Activated naive CD8-positive, alpha-beta T cell (primary cell): ENCODE measurements at regions not wholly inside any gene's neighbourhood (a gene's known extent, or its start where the extent isn't known, plus 50 kb on each side); places are given as distances from the start of the nearest gene placed in this dataset.
"Not testable (repeated sequence)": the region's sequence is repeated elsewhere in the genome, so short reads cannot be mapped to it uniquely, and the experiment has no call there.

Experiments
- H3K27ac Mint-ChIP-seq: one replicate; pipeline ENCODE4 v1.8.0; 2021; ENCODE audit warnings: mixed read lengths
- H3K27me3 Mint-ChIP-seq: one replicate; pipeline ENCODE4 v1.8.0; 2021; ENCODE audit warnings: mixed read lengths
- H3K36me3 Mint-ChIP-seq: one replicate; pipeline ENCODE4 v1.8.0; 2021; ENCODE audit warnings: mixed read lengths
- H3K4me1 Mint-ChIP-seq: one replicate; pipeline ENCODE4 v1.8.0; 2021; ENCODE audit warnings: low read depth, mixed read lengths
- H3K4me3 Mint-ChIP-seq: one replicate; pipeline ENCODE4 v1.8.0; 2021; ENCODE audit warnings: mild to moderate bottlenecking, mixed read lengths
- H3K9me3 Mint-ChIP-seq: one replicate; pipeline ENCODE4 v1.8.0; 2021; ENCODE audit warnings: low read depth, mixed read lengths

DNA sequence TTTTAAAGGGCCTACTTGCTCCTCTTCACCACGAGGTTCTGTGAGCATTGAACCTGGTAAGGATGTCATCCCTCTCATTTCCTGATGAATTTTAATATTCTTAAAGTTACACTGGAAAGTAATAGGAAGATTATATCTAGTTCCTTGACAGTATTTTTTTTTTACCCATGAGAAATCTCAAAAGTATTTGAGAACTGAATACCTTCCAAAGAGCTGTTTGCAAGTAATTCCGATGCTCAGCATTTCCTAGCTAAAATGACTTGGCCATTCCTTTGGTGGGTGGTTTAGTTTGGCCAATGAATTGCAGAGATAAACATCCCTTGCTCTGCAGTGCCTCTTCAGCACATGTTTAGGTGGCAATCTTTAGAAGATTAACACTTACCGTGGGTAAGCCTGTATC lies 110.2 kb upstream of the WDR1 start:
- no peaks in the 10 kb centered on the region for H3K27me3 Mint-ChIP-seq
- H3K4me1 Mint-ChIP-seq: peaks cover 5% of the 10 kb centered on the region
- no peak overlapping the region for H3K27ac Mint-ChIP-seq
- no peaks in the 10 kb centered on the region for H3K9me3 Mint-ChIP-seq
- no peak overlapping the region for H3K4me3 Mint-ChIP-seq
- no peaks in the 10 kb centered on the region for H3K36me3 Mint-ChIP-seq

DNA sequence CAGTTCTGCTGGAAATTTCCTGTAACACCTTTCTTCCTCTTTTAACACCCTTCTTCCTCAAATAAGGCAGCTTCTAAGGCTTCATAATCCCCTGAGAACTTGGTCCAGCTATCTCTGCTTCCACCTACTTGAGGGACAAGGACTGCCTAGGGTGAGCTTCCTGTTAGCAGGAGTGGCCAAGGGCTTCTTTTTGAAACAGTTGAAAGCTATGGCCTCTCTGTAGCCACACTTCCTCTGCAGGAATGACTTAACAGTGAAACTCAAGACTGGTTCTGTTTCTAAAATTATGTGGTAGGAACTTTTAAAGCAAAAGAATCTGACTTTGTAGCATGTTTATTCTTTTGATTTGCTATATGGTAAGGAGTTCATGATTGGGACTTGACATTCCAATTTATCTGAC lies 108.5 kb upstream of the WDR1 start:
- Mint-ChIP-seq H3K36me3 (no peaks in the 10 kb centered on the region), H3K4me1 (peaks cover 5% of the 10 kb centered on the region), H3K27me3 (no peaks in the 10 kb centered on the region), H3K4me3 (no peak overlapping the region), H3K27ac (no peak overlapping the region), H3K9me3 (no peaks in the 10 kb centered on the region)

DNA sequence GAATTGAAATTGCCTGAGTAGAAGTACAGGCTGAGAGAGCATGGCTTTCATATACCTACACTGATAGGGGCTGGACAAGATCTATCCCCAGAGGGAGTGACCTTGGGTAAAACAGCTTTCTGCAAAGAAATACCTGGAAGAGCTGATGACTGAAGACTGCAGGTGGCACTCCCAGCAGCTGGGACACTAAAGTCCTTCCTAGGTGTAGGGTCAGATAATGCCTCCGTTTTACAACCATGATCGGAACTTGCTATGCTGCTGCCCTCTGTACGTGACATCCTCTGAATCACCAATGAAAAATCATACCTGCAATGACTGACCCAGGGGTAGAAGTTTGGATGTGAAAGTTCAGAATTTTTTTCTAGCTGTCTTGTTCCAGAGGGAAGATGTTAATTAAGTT lies 107.2 kb upstream of the WDR1 start:
- no peaks in the 10 kb centered on the region for H3K9me3 Mint-ChIP-seq
- H3K4me1 Mint-ChIP-seq: peaks cover 5% of the 10 kb centered on the region
- H3K27me3 Mint-ChIP-seq: no peaks in the 10 kb centered on the region
- H3K36me3 Mint-ChIP-seq: no peaks in the 10 kb centered on the region
- H3K27ac Mint-ChIP-seq: no peak overlapping the region
- no peak overlapping the region for H3K4me3 Mint-ChIP-seq

DNA sequence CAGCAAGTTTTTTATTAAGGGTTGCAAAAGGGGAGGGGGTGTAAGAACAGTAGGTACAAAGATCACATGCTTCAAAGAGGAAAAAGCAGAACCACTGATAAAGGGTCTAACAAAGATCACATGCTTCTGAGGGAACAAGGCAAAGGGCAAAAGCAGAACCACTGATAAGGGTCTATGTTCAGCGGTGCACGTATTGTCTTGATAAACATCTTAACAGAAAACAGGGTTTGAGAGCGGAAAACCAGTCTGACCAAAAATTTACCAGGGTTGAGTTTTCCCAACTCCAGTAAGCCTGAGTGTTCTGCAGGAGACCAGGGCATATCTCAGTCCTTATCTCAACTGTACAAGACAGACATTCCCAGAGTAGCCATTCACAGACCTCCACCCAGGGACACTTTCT lies 96.9 kb upstream of the WDR1 start:
- H3K27ac Mint-ChIP-seq, H3K4me1 Mint-ChIP-seq, H3K27me3 Mint-ChIP-seq, H3K9me3 Mint-ChIP-seq, H3K4me3 Mint-ChIP-seq, H3K36me3 Mint-ChIP-seq: not testable (repeated sequence)

DNA sequence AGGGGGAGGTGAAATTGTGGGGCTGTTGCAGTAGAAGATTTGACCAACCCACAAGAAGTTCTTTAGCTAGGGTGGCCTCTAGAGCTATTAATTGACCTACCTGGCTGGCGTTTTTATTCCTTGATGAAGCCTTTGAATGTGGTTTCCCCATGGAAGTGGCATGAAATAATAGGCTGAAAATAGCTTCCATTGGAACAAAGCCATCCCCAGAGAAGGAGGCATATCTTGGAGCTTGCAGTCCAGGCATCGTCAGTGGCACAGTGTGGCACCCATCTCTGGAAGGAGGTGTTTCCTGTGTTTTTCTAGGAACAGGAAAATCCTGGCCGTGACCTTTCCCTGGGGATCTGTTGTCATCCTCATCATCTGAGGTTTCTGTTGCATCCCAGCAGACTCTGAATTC lies 96.3 kb upstream of the WDR1 start:
- H3K4me1 Mint-ChIP-seq: no peaks in the 10 kb centered on the region
- H3K9me3 Mint-ChIP-seq: no peaks in the 10 kb centered on the region
- H3K36me3 Mint-ChIP-seq: no peaks in the 10 kb centered on the region
- no peak overlapping the region for H3K27ac Mint-ChIP-seq
- H3K27me3 Mint-ChIP-seq: peaks cover 2% of the 10 kb centered on the region
- H3K4me3 Mint-ChIP-seq: no peak overlapping the region

DNA sequence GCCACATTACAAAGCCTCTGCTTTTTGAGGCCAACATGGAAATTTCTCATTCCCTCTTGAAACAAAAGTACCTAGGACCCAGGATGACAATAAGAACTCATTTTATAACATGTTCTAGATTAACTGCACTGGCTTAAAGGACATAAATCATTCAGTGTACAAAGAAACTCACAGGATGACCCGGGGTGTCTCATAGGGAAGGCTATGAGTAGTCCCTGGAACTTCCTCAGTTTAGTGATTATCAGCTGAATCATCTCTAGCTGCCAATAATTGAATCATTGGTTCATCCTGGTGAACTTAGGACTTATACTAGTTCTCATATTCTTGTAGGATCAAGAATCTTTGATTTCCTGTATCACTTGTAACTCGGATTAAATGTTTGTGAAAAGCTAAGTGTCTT lies 95.8 kb upstream of the WDR1 start:
- Mint-ChIP-seq H3K27ac (no peak overlapping the region), H3K36me3 (no peaks in the 10 kb centered on the region), H3K27me3 (peaks cover 2% of the 10 kb centered on the region), H3K9me3 (no peaks in the 10 kb centered on the region), H3K4me3 (no peak overlapping the region), H3K4me1 (no peaks in the 10 kb centered on the region)

DNA sequence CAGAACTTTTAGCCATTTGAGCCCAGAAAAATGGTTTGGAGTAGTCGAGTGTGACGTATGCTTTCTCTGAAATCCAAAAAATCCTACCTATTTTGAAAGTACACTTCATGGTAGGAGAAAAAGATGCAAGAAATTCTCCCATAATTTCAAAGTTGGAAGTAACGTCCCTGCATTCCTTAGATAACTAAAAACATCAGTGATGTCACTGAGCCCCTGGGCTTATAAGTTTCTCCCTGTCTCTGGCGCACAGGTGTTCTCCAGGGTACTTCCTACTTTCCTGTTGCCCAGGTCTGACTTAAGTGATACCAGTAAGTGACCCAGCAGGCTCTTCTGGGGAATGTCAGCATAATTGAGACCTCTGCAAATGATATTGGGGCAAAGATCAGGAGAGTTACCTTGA lies 90.5 kb upstream of the WDR1 start:
- H3K27me3 Mint-ChIP-seq: peaks cover 2% of the 10 kb centered on the region
- no peaks in the 10 kb centered on the region for H3K36me3 Mint-ChIP-seq
- no peak overlapping the region for H3K4me3 Mint-ChIP-seq
- H3K9me3 Mint-ChIP-seq: no peaks in the 10 kb centered on the region
- H3K27ac Mint-ChIP-seq: no peak overlapping the region
- no peaks in the 10 kb centered on the region for H3K4me1 Mint-ChIP-seq

DNA sequence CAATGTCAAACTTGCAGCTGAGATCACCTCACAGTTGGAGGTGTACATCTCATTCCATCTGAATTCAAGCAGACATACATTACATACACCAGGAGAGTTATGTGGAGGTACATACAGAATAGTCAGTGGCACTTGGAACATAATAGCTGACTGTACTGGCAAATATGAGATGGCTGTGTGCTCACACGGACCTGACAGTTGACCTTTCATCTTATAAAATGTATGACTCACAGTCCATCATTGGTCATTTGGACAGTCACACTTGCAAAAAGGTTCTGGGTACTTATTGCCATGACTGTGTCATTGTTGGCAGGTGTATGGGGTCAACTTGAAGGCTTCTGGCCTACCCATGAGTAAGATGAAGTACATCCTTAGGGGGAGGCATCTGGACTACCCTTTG lies 88.6 kb upstream of the WDR1 start:
- no peaks in the 10 kb centered on the region for H3K36me3 Mint-ChIP-seq

DNA sequence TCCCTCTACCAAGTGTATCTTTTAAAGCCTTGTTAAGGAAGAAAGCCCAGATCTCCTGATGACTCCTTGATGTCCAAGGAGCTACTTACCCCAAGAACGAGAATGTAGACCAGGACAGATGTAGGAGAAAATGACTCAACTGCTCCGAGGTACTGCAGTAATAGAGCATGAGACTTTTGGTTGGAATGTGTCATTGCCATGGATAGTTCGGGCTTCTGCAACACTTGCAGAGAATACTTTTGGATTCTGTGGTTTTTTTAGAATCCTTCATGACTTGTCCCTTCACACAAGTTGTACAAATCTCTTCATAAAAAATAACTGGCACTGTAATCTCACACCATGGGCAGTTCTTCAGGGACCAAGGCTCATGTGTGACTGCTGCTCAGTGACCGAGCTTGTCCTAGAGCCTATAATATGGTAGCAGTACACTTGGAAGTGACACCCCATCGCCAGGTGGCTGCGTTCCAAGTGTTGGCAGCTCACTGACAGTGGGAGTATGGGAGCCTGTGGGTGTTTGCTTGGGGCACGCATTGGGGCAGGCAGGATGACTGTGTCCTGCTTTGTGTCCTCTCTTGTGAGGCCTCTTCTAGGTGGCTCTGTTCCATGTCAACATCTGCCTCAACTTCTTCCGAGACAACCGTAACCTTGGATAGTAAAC lies 87.9 kb upstream of the WDR1 start:
- Mint-ChIP-seq H3K27ac (no peak overlapping the region), H3K9me3 (no peaks in the 10 kb centered on the region), H3K27me3 (no peaks in the 10 kb centered on the region), H3K4me3 (no peak overlapping the region), H3K36me3 (no peaks in the 10 kb centered on the region), H3K4me1 (no peaks in the 10 kb centered on the region)

More for the DNA sequence above, 88.6 kb upstream of the WDR1 start:
- Mint-ChIP-seq H3K27me3 (no peaks in the 10 kb centered on the region), H3K4me1 (no peaks in the 10 kb centered on the region), H3K4me3 (no peak overlapping the region), H3K9me3 (no peaks in the 10 kb centered on the region), H3K27ac (no peak overlapping the region)

DNA sequence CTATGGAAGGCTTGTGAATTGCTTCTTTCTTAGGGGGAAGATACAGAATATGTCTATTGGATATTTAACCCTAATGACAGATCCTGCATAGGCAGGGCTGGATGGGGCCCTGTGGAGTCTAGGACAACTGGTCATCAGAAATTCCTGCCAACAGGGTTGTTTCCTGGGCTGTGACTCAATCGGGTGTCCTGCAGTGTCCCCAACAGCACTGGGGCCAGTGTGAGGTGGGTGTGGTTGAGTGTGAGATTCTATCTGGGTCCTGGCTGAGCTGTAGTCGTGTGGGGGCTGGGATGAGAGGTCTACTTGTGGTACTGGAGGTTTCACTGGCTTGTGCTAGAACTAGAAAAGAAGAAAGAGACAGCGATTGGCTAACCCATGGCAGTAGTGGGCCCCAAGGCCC lies 87.3 kb upstream of the WDR1 start:
- H3K4me3 Mint-ChIP-seq: no peak overlapping the region
- H3K27ac Mint-ChIP-seq: no peak overlapping the region
- no peaks in the 10 kb centered on the region for H3K36me3 Mint-ChIP-seq
- H3K4me1 Mint-ChIP-seq: no peaks in the 10 kb centered on the region
- H3K9me3 Mint-ChIP-seq: no peaks in the 10 kb centered on the region
- no peaks in the 10 kb centered on the region for H3K27me3 Mint-ChIP-seq

DNA sequence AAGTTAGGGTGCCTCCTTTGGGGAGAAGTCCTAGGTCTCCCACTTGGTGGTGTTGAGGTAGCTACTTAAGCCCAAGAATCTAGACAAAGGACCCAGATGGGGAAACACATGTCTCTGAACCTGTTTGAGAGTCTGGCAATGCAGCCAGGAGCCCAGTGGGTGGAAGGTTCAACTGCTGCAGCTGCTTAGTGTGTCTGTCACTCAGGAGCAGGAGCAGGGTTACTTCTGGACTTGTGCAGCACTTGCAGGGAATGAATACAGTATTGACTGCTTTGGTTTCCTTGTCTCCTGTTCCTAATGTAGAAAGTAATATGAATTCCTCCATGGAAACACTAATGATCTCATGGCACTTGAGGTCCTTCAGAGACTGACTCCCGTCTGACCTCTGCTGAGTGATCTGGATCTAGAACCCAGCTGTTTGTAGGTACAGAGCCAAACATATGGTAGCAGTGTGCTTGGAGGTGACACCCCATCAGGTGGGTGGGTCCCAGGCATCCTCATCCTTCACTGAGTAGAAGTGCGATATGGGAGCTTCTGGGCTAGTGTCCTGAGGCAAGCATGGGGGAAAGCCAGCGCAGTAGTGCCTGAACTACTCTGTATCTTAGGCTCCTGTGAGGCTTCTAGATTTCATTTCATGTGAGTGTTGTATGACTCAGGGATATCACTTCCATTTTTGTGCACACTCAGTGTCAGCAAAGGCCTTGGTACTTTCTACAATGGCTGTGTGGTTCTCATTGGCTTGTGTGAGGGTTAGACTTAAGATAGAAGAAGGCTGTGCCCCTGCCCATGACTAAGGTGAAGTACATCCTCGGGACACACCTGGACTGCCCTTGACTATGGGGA lies 85.0 kb upstream of the WDR1 start:
- no peaks in the 10 kb centered on the region for H3K36me3 Mint-ChIP-seq
- no peak overlapping the region for H3K27ac Mint-ChIP-seq
- no peaks in the 10 kb centered on the region for H3K27me3 Mint-ChIP-seq
- H3K9me3 Mint-ChIP-seq: no peaks in the 10 kb centered on the region
- H3K4me3 Mint-ChIP-seq: no peak overlapping the region
- no peaks in the 10 kb centered on the region for H3K4me1 Mint-ChIP-seq

DNA sequence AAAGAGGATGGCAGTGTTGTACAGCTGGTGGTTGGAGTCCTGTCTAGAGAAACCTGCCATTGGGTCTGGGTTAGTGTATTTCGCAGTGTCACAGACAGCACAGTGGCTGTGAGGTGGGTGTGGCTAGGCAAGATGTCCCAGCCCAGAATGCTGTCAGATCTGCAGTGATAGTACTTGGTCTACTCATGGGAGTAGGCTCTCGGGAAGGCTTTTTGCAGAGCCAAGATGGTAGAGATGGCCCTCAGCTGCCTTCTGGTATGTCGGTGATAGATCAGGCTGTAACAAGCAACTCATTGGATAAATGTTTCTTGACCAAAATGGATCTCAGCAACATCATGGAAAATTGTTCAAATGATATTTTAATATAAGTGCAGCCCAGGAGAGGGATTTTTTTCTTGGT lies 84.3 kb upstream of the WDR1 start:
- H3K27me3 Mint-ChIP-seq: no peaks in the 10 kb centered on the region
- no peaks in the 10 kb centered on the region for H3K9me3 Mint-ChIP-seq
- no peaks in the 10 kb centered on the region for H3K4me1 Mint-ChIP-seq
- no peaks in the 10 kb centered on the region for H3K36me3 Mint-ChIP-seq
- no peak overlapping the region for H3K4me3 Mint-ChIP-seq
- H3K27ac Mint-ChIP-seq: no peak overlapping the region

DNA sequence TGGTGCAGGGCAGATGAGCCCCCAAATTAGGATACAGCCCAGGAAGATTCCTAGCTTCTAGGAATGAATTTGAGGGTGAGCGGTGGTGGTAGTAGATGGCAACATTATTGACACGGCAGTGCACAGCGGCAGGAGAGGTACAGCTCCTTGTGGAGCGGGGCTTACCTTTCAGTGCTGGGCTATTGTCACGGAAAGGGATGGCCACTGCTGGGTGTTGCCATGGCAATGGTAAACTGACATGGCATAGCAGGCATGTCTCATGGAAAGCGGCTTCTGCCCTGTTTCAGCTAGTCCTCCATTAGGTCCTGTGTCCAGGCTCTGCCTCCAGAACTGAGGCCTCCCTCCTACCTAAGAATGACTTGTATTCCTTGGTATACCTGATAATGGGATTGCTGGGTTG lies 81.8 kb upstream of the WDR1 start:
- Mint-ChIP-seq H3K9me3 (no peaks in the 10 kb centered on the region), H3K4me3 (no peak overlapping the region), H3K36me3 (no peaks in the 10 kb centered on the region), H3K27ac (no peak overlapping the region), H3K4me1 (no peaks in the 10 kb centered on the region), H3K27me3 (no peaks in the 10 kb centered on the region)

DNA sequence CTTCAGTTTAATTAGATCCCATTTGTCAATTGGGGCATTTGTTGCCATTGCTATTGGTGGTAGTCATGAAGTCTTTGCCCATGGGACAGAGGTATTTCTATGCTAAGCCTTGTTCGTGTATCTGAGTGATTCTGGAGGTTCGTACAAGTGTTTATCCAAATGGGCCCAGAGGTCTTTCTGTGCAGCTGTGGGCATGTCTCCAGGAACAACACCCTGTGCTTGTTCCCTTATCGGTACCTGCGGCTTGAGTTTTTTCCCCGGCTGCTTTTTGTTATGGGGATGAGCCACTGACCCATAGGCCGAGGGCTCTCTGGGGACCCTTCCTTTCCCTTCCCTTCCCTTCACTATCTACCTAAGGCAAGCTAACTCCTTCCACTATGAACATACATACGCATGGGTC lies 81.4 kb upstream of the WDR1 start:
- Mint-ChIP-seq H3K36me3 (no peaks in the 10 kb centered on the region), H3K27ac (no peak overlapping the region), H3K4me3 (no peak overlapping the region), H3K4me1 (no peaks in the 10 kb centered on the region), H3K9me3 (no peaks in the 10 kb centered on the region), H3K27me3 (no peaks in the 10 kb centered on the region)

DNA sequence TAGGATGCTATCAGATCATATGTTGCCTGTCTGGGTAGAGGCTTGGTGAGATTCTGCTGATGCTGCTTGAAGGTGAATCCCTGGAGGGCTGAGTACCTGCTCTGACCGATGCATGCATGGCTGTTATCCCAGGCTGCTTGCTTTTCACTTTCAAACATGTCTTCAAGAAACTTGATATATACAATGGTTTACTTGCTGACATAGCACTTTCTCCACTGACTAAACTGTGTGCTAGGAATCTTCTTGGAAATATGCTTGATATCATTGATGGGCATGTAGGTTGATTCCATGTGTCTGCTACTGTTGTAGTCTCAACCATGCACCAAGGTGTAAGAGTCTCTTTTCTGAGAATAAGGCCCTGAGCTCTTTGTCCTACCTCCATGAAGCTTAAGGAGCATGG lies 79.6 kb upstream of the WDR1 start:
- no peaks in the 10 kb centered on the region for H3K9me3 Mint-ChIP-seq
- no peaks in the 10 kb centered on the region for H3K4me1 Mint-ChIP-seq
- no peaks in the 10 kb centered on the region for H3K27me3 Mint-ChIP-seq
- H3K4me3 Mint-ChIP-seq: no peak overlapping the region
- no peak overlapping the region for H3K27ac Mint-ChIP-seq
- H3K36me3 Mint-ChIP-seq: no peaks in the 10 kb centered on the region

DNA sequence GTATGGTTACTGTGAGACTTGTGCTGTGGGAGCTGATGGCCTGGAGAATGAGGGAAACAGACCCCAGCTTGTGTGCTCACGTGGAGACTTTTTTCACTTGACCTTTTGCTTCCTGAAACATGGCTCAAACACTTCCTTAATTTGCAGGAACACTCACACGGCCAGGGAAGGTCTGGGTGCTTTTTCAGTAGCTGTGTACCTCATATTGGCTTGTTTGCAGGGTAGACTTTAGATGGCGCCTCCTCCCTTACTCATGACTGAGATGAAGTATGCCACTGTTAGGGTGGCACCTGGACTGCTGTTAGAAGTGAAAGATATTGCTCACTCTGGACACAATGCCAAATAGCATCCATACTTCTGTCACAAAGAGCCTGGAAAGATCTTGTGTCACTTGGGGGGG lies 75.7 kb upstream of the WDR1 start:
- Mint-ChIP-seq H3K4me1 (no peaks in the 10 kb centered on the region), H3K4me3 (no peak overlapping the region), H3K27me3 (no peaks in the 10 kb centered on the region), H3K36me3 (no peaks in the 10 kb centered on the region), H3K9me3 (no peaks in the 10 kb centered on the region), H3K27ac (no peak overlapping the region)
